HuH-7.5 (cell line): ENCODE measurements at regions not wholly inside any gene's neighbourhood (a gene's known extent, or its start where the extent isn't known, plus 50 kb on each side); places are given as distances from the start of the nearest gene placed in this dataset.
"Not testable (repeated sequence)": the region's sequence is repeated elsewhere in the genome, so short reads cannot be mapped to it uniquely, and the experiment has no call there.

ENCODE experiments used
- DNase-seq: peaks from one replicate; pipeline ENCODE4 v3.0.0; 2011; ENCODE audit warnings: low spot score

DNA sequence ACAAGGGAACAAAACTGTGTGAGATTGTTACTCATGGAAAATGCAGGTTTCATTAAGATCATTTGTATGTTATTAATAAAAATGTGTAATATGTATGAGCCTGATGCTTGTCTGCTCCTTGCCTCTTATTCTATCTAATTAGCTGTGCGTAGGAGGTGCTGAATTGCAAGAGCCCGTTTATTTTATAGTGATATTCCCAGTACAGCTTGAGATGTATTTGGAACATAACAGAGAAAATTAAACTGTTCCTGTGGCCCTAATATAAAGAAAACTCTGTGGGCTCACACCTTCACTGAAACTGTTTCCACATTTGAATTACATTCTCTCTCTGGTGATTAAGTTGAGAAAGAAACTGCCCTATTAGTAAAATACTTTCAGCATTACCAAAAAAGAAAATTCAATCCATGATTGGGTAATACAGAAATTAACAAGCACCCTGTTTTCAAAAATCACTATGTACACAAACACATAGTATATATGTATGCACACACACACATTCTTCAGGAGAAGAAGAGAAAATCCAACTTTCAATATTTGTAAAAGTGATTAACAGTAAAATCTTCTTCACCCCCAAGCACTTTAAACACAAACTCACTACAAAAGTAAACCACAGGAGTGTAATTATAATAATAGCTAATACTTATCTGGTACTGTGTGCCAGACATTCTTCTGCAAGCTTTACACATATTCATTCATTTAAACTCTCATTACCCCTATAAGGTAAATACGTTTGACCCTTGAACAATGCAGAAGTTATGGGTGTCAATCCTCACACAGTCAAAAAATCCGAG lies 233.2 kb downstream of the PHLDA1 start:
- DNase-seq, result no peak

GRCh38 chr12:75795125-75795524 lies 236.5 kb downstream of the PHLDA1 start:
- no peak for DNase-seq

DNA sequence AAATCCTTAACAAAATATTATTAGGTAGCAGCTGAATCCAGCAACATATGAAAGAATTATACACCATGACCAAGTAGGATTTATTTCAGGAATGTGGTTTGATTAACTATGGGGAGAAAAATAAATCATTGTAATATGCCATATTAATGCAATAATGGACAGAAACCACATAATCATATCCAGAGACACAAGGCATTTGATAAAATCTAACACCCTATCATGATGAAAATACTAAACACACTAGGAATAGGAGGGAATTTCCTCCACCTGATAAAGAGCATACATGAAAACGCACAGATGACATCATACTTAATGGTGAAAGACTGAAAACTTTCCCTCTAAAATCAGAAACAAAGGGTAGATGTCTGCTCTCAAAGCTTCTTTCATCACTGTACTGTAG lies 238.9 kb downstream of the PHLDA1 start:
- no peak for DNase-seq

GRCh38 chr12:75790219-75790618 lies 241.4 kb downstream of the PHLDA1 start:
- no peak for DNase-seq

DNA sequence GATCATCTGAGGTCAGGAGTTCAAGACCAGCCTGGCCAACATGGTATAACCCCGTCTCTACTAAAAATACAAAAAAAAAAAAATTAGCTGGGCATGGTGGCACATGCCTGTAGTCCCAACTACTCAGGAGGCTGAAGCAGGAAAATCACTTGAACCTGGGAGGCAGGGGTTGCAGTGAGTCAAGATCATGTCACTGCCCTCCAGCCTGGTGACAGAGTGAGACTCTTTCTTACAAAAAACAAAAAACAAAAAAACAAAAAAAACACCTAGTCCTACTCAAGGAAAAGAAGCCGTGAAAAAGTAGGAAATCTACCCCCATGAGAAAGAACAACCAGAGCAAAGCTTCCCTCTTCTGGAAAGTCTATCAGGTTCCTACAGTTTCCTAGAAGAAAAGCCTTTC lies 244.4 kb downstream of the PHLDA1 start:
- not testable (repeated sequence) for DNase-seq

DNA sequence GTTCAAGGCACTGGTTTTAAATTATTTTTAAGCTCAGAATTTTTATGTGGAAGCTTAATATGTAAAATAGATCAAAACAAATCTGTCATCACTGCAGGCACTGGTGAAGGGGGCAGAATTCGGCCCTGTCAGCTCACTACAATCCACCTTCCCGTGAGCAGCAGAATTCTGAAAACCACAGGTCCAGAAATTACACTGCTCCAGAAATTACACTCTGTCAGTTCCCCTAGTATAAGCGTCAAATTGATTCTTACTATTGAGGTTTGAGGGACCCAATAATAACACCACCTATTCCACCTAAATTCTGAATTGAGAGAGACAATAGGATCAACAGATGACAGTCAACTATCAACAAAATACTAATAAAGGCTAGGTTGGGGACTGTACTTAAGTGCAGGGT lies 245.5 kb downstream of the PHLDA1 start:
- no peak for DNase-seq

DNA sequence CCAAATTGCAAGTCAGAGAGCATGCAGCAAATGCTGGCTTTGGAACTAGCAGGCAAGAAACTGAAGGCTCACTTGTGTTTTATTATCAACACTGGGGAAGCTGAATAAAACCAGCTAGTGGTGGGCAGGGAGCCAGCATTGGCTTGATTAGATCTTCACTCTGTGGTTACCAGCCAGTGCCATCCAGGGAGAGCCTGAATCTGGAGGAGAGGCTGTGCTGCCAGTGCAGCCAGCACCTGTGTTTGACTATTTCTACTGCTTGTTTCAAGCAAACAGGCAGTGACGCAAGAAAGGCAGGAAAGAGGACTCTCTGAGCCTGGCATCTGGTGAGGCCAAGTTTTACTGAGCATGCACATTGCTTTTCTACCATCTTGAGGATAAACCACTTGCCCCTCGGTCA lies 247.0 kb downstream of the PHLDA1 start:
- peak; percentile 28 for DNase-seq

GRCh38 chr12:75783093-75783877 lies 248.3 kb downstream of the PHLDA1 start:
- DNase-seq, result no peak

- DNase-seq, result no peak
Measured at GRCh38 chr12:75782069-75782581, 249.5 kb downstream of the PHLDA1 start.

DNA sequence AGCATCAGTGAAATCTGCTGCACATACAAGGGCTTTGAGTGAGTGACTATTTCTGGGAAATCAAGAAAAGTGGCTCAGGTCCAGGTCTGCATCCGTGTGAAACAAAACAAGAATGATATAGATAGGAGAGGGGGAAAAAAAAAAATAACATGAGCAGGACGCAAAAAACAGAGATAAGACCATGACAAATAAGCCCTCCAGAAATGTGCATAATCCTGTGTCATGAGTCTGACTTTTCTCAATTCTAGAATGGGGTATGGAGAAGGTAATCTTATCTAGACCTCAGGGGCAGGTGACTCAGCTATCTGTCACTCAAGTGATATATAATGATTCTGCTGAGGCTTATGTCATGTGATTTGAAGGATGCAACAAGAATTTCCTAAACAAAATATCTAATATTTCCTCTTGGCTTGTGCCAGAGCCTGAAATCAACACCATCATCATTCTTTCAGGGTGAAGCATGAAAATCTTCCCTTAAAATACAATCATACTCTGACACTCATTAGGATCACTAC lies 250.0 kb downstream of the PHLDA1 start:
- no peak for DNase-seq

GRCh38 chr12:75779891-75780496 lies 251.6 kb downstream of the PHLDA1 start:
- DNase-seq, result no peak

GRCh38 chr12:75774261-75775052 lies 257.1 kb downstream of the PHLDA1 start:
- no peak for DNase-seq

DNA sequence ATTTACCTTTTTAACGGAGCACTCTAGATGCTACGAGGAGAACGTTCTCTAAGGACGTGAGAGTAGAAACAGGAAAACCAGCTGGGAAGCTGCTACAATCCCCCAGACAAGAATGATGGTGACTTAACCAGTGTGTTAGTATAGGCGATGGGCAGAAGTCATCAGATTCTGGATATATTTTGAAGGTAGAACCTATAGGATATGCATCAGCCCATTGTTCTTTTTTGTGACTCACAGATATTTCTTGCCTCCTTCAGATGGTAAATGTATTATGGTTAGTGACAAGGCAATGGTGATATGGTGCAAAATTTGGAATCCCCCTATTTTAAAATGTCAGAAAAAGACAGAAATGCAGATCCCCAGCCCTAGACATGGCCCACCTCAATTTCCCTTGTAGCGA lies 258.2 kb downstream of the PHLDA1 start:
- DNase-seq, result no peak

DNA sequence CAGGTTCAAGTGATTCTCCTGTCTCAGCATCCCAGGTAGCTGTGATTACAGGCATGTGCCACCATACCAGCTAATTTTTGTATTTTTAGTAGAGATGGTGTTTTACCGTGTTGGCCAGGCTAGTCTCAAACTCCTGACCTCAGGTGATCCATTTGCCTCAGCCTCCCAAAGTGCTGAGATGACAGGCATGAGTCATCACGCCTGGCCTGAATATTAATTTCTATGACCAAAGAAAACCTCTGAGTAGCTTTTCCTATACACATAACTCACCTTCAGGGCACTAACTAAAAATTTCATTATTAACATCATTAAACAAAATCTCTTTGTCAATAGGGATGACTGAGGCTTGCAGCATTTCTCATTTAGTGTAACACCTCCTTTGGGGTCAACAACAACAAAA lies 259.6 kb upstream of the KRR1 start:
- no peak for DNase-seq

- DNase-seq, result no peak
Measured at GRCh38 chr12:75767957-75768356, 256.5 kb upstream of the KRR1 start.

GRCh38 chr12:75766263-75767160 lies 255.1 kb upstream of the KRR1 start:
- no peak for DNase-seq

- no peak for DNase-seq
Measured at GRCh38 chr12:75765170-75766059, 254.0 kb upstream of the KRR1 start.

DNA sequence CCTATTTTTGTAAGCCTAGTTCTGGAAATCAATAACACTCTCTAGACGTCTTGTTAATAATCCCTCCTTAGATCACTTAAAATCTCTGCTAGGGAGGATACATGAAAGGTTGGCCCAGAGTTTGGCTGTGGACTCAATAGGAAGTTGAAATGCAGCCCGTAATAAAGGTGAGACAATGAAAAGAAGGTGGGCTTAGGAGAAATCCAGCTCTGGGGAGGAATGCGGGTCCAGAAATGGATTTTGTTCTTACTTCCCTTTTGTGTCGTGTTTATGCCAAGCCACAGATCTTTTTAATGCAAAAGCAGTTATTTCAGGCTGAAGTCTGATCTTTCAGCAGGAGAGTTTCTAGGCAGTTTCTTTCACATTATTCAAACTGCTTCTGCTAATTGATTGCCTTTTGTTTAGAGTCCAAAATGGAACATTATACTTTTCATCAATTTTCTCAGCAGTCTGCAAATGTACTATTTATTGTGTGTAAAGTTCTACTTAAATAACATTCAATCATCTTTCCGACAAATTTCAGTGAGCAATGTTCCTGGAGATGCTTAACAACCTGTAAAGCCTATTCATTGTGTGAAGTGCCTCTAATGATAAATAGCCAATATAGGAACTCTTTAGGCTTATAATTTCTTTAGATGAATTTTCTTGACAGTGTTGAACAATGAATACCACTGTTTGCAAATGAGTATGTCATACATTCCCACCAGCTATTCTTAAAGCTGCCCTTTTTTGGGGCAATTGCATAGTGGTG lies 252.9 kb upstream of the KRR1 start:
- no peak for DNase-seq
